HG02943 (cell line): ENCODE measurements at regions not wholly inside any gene's neighbourhood (a gene's known extent, or its start where the extent isn't known, plus 50 kb on each side); places are given as distances from the start of the nearest gene placed in this dataset.
"Not testable (repeated sequence)": the region's sequence is repeated elsewhere in the genome, so short reads cannot be mapped to it uniquely, and the experiment has no call there.

Source experiments
- ATAC-seq: cut with Tn5 transposase; IDR thresholded peaks from one replicate; pipeline ENCODE4 v1.9.1; 2021; ENCODE audit warnings: mild to moderate bottlenecking, low read depth, moderate library complexity; ENCODE audit not compliant: unreplicated experiment

- ATAC-seq, result not testable (repeated sequence)
Observed at GRCh38 chr7:97234494-97234893, 117.0 kb downstream of the SDHAF3 start.

GRCh38 chr7:97246317-97246716 is 128.8 kb downstream of the SDHAF3 start:
- no peak for ATAC-seq

- not testable (repeated sequence) for ATAC-seq
Observed at GRCh38 chr7:97258187-97258586, 140.7 kb downstream of the SDHAF3 start.

GRCh38 chr7:97269741-97270140 is 152.2 kb downstream of the SDHAF3 start:
- no peak for ATAC-seq

- no peak for ATAC-seq
Observed at GRCh38 chr7:97270280-97270679, 152.8 kb downstream of the SDHAF3 start.

- no peak for ATAC-seq
Observed at GRCh38 chr7:97271619-97272018, 154.1 kb downstream of the SDHAF3 start.

GRCh38 chr7:97272237-97272975 is 154.9 kb downstream of the SDHAF3 start:
- no peak for ATAC-seq

GRCh38 chr7:97275475-97275874 is 158.0 kb downstream of the SDHAF3 start:
- no peak for ATAC-seq

GRCh38 chr7:97280950-97281349 is 163.5 kb downstream of the SDHAF3 start:
- no peak for ATAC-seq

GRCh38 chr7:97285348-97285747 is 167.8 kb downstream of the SDHAF3 start:
- no peak for ATAC-seq

GRCh38 chr7:97293031-97293430 is 175.5 kb downstream of the SDHAF3 start:
- ATAC-seq, result no peak

GRCh38 chr7:97298561-97298960 is 181.1 kb downstream of the SDHAF3 start:
- ATAC-seq, result no peak

- no peak for ATAC-seq
Observed at GRCh38 chr7:97305589-97305988, 188.1 kb downstream of the SDHAF3 start.

- ATAC-seq, result no peak
Observed at GRCh38 chr7:97307521-97308108, 190.1 kb downstream of the SDHAF3 start.

GRCh38 chr7:97313900-97314299 is 196.4 kb downstream of the SDHAF3 start:
- ATAC-seq, result no peak

- no peak for ATAC-seq
Observed at GRCh38 chr7:97317575-97317974, 200.1 kb downstream of the SDHAF3 start.

- ATAC-seq, result not testable (repeated sequence)
Observed at GRCh38 chr7:97329871-97330270, 212.4 kb downstream of the SDHAF3 start.

- no peak for ATAC-seq
Observed at GRCh38 chr7:97337849-97338248, 220.4 kb downstream of the SDHAF3 start.

GRCh38 chr7:97342512-97342911 is 225.0 kb downstream of the SDHAF3 start:
- no peak for ATAC-seq

GRCh38 chr7:97346349-97346748 is 228.9 kb downstream of the SDHAF3 start:
- ATAC-seq, result no peak

- no peak for ATAC-seq
Observed at GRCh38 chr7:97351488-97351887, 234.0 kb downstream of the SDHAF3 start.

GRCh38 chr7:97357459-97357858 is 240.0 kb downstream of the SDHAF3 start:
- no peak for ATAC-seq
